ENCODE measurements at regions not wholly inside any gene's neighbourhood (a gene's known extent, or its start where the extent isn't known, plus 50 kb on each side); places are given as distances from the start of the nearest gene placed in this dataset.
"Not testable (repeated sequence)": the region's sequence is repeated elsewhere in the genome, so short reads cannot be mapped to it uniquely, and the experiment has no call there.

- no peak for DNase-seq
Measured at GRCh38 chr2:38243186-38243880, 133.7 kb downstream of the ATL2 start.

GRCh38 chr2:38239452-38239851, 137.6 kb downstream of the ATL2 start:
- DNase-seq = no peak

GRCh38 chr2:38238705-38239104, 138.4 kb downstream of the ATL2 start:
- DNase-seq = not testable (repeated sequence)

- DNase-seq = no peak
Measured at GRCh38 chr2:38237311-38237710, 139.8 kb downstream of the ATL2 start.

- DNase-seq = no peak
Measured at GRCh38 chr2:38233231-38233983, 143.7 kb downstream of the ATL2 start.

- DNase-seq = no peak
Measured at GRCh38 chr2:38232454-38232853, 144.6 kb downstream of the ATL2 start.

- no peak for DNase-seq
Measured at GRCh38 chr2:38230756-38231155, 146.3 kb downstream of the ATL2 start.

GRCh38 chr2:38228753-38229152, 148.3 kb downstream of the ATL2 start:
- no peak for DNase-seq

- no peak for DNase-seq
Measured at GRCh38 chr2:38224821-38225437, 149.0 kb upstream of the CYP1B1 start.

- DNase-seq = no peak
Measured at GRCh38 chr2:38224181-38224580, 148.2 kb upstream of the CYP1B1 start.

- DNase-seq = no peak
Measured at GRCh38 chr2:38223256-38223655, 147.3 kb upstream of the CYP1B1 start.

- no peak for DNase-seq
Measured at GRCh38 chr2:38220164-38220563, 144.2 kb upstream of the CYP1B1 start.

- DNase-seq = no peak
Measured at GRCh38 chr2:38218995-38219394, 143.0 kb upstream of the CYP1B1 start.

- no peak for DNase-seq
Measured at GRCh38 chr2:38218591-38218991, 142.6 kb upstream of the CYP1B1 start.

- no peak for DNase-seq
Measured at GRCh38 chr2:38217401-38218188, 141.6 kb upstream of the CYP1B1 start.

- no peak for DNase-seq
Measured at GRCh38 chr2:38216886-38217285, 140.9 kb upstream of the CYP1B1 start.

- no peak for DNase-seq
Measured at GRCh38 chr2:38215993-38216392, 140.0 kb upstream of the CYP1B1 start.

- no peak for DNase-seq
Measured at GRCh38 chr2:38215522-38215921, 139.6 kb upstream of the CYP1B1 start.

- no peak for DNase-seq
Measured at GRCh38 chr2:38214209-38214717, 138.3 kb upstream of the CYP1B1 start.

GRCh38 chr2:38213619-38214167, 137.7 kb upstream of the CYP1B1 start:
- no peak for DNase-seq

GRCh38 chr2:38212312-38212711, 136.4 kb upstream of the CYP1B1 start:
- DNase-seq = no peak

- no peak for DNase-seq
Measured at GRCh38 chr2:38207168-38207567, 131.2 kb upstream of the CYP1B1 start.

GRCh38 chr2:38203446-38203810, 127.5 kb upstream of the CYP1B1 start:
- no peak for DNase-seq

Measured in hematopoietic multipotent progenitor cell treated with erythropoietin and hydrocortisone succinate and interleukin-3 and kit ligand, for 8 days (in vitro differentiated cells).